T-helper 17 cell (primary cell): ENCODE measurements at regions not wholly inside any gene's neighbourhood (a gene's known extent, or its start where the extent isn't known, plus 50 kb on each side); places are given as distances from the start of the nearest gene placed in this dataset.

Source experiments
- ATAC-seq: fragments of 150-1000 bp; cut with Tn5 transposase; 2 replicates; pipeline ENCODE4 v1.10.0; 2021; ENCODE audit warnings: mild to moderate bottlenecking, moderate library complexity
- DNase-seq, 3 donors: peaks; one replicate each; pipeline versions ENCODE4 v3.0.0 to v3.0.0-alpha.2; 2020 to 2021
- H3K9me3 ChIP-seq: one replicate; pipeline ENCODE4 v1.7.0; 2013; ENCODE audit warnings: low read length, mild to moderate bottlenecking; ENCODE audit not compliant: control insufficient read depth, poor library complexity, severe bottlenecking
- H3K27ac Mint-ChIP-seq: one replicate; pipeline ENCODE4 v1.8.0; 2022; ENCODE audit warnings: mild to moderate bottlenecking, moderate library complexity, mixed read lengths
- H3K27me3 Mint-ChIP-seq: one replicate; pipeline ENCODE4 v1.8.0; 2022; ENCODE audit warnings: mixed read lengths
- H3K36me3 Mint-ChIP-seq: one replicate; pipeline ENCODE4 v1.8.0; 2022; ENCODE audit warnings: low read depth, mixed read lengths
- H3K4me1 Mint-ChIP-seq: one replicate; pipeline ENCODE4 v1.8.0; 2022; ENCODE audit warnings: mild to moderate bottlenecking, mixed read lengths
- H3K4me3 Mint-ChIP-seq: one replicate; pipeline ENCODE4 v1.8.0; 2022; ENCODE audit warnings: mild to moderate bottlenecking, moderate library complexity, mixed read lengths

DNA sequence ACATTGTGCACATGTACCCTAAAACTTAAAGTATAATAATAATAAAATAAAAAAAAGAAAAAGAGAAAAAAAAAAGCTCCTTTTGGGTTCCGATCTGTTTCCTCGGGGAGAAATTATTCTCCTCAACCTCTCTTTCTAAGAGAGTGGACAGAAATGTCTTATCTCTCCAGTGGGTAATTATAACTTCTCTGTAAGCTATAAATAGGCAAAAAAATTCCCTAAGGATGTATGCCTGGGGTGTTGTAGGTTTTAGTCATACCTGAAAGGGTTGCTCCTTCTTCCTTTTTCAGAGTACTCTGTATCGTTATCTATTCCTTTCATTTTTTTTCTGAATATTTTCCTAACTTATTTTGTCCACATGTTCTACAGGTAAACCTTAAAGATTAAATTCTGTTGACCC lies 169.7 kb upstream of the PTPRK start:
- Mint-ChIP-seq H3K36me3 (no peaks in the 10 kb centered on the region), H3K4me1 (peaks cover 3% of the 10 kb centered on the region), H3K4me3 (no peak overlapping the region), H3K27me3 (peaks cover 41% of the 10 kb centered on the region), H3K27ac (no peak overlapping the region)
- DNase-seq, result no peak
- H3K9me3 ChIP-seq, result no peaks in the 10 kb centered on the region
- no peak for ATAC-seq

DNA sequence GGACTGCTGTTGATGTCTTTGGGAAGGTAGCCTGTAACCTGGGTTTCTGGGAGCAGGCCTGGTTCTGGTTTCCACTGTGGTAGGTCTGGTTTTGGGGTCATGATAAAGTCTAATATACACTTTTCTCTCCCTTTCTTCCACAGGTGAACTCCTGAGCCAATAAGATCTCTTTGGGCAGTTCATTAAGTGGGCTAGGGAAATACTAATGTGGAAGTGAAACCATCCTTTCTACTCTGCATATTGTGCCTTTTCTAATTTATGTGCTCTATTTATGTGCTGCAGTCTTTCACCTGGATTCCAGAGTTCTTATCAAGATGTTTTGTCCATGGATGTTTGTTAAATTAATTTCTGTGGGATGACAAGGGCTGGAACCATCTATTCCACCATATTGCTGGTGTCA lies 165.7 kb upstream of the PTPRK start:
- no peaks in the 10 kb centered on the region for H3K4me1 Mint-ChIP-seq
- H3K27me3 Mint-ChIP-seq, result peaks cover 33% of the 10 kb centered on the region
- no peaks in the 10 kb centered on the region for H3K9me3 ChIP-seq
- H3K4me3 Mint-ChIP-seq, result no peak overlapping the region
- DNase-seq (no peak), ATAC-seq (no peak)
- no peak overlapping the region for H3K27ac Mint-ChIP-seq
- no peaks in the 10 kb centered on the region for H3K36me3 Mint-ChIP-seq

DNA sequence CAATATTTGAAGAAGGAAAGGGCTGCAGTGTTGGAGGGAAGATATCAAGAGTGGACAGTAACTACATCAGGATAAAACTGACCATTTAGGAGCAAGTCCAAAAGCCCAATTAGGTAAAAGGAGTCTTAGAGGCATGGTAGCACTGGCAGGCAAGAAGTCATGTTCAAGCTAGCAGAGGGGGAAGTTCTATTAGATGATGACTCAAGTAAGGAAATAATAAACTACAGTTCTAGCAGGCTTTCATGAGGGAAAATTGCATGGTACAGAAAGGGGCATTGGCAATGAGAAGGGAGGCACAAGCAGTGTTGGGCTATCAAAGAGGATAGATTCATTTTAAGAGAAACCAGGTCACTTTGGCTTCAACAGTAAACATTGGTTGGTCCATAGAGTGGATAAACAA lies 156.1 kb upstream of the PTPRK start:
- no peak overlapping the region for H3K27ac Mint-ChIP-seq

DNA sequence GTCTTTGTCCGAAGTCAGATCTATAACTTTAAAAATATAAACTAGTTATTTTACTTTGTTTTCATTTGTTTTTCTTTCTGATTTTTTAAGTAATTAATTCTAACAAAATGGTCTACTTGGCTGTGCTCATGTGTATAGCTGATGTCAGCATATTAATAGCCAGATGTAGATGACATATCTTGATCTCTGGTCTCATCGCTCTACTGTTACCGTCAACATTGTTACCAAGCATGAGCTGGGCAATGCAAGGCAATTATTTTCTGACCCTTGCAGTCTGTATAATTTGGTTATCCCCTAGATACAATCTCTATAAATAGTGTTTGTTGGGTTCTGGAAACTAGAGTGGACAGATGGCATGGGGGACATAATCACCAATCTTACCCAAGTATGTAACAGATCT lies 151.6 kb upstream of the PTPRK start:
- Mint-ChIP-seq H3K4me1 (no peaks in the 10 kb centered on the region), H3K27ac (no peak overlapping the region), H3K36me3 (no peaks in the 10 kb centered on the region), H3K27me3 (peaks cover 23% of the 10 kb centered on the region), H3K4me3 (no peak overlapping the region)
- ATAC-seq (no peak), DNase-seq (no peak)
- no peaks in the 10 kb centered on the region for H3K9me3 ChIP-seq

More for the DNA sequence above, 156.1 kb upstream of the PTPRK start:
- Mint-ChIP-seq H3K4me1 (no peaks in the 10 kb centered on the region), H3K36me3 (no peaks in the 10 kb centered on the region), H3K4me3 (no peak overlapping the region), H3K27me3 (peaks cover 12% of the 10 kb centered on the region)
- H3K9me3 ChIP-seq, result no peaks in the 10 kb centered on the region
- no peak for ATAC-seq
- no peak for DNase-seq

DNA sequence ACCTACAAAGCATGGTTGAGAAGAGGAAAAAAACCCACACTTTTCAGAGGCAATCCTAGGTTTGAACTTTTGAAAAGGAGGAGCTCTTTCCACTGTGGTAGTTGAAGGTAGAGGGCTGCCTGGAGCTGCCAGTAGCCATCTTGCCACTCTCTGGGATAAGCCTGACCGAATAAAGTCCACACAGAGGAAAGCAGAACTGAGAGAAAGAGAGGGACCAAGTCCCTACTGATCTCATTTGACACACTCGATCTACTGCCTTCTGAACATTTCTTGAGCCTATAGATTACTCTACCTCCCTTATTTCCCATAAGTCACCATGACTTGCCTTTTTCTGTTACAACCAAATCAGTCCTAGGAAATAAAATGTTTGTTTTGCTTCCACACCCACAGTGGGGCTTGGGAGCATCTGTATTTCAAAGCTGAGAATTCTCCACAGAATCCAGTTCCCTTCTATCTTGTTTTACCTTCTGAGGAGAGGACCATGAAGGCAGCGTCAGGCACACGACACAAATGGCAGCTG lies 147.0 kb upstream of the PTPRK start:
- no peak for DNase-seq

DNA sequence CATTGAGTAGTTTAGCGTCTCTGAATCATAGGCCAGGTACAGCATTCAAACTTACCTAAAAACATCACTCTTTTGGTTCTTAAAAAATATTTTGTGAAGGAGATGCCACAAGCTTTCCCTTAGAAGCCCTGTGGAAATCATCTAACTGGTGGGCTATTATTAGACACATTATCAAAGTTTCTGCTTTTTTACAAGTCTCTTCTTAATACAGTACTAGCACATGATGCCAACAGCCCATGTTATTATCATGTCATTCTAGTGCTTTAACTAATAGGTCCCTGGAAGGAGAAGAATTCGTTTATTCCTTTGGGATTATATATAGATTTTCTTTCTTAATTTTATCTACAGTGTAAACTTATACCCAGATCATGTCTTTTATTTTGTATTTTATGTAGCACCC lies 146.0 kb upstream of the PTPRK start:
- Mint-ChIP-seq H3K36me3 (no peaks in the 10 kb centered on the region), H3K27me3 (peaks cover 18% of the 10 kb centered on the region), H3K27ac (no peak overlapping the region), H3K4me1 (no peaks in the 10 kb centered on the region), H3K4me3 (no peak overlapping the region)
- ATAC-seq (no peak), DNase-seq (no peak)
- no peaks in the 10 kb centered on the region for H3K9me3 ChIP-seq

More for the DNA sequence above, 147.0 kb upstream of the PTPRK start:
- no peak overlapping the region for H3K27ac Mint-ChIP-seq
- no peaks in the 10 kb centered on the region for H3K4me1 Mint-ChIP-seq
- ATAC-seq, result no peak
- no peak overlapping the region for H3K4me3 Mint-ChIP-seq
- H3K27me3 Mint-ChIP-seq, result peaks cover 22% of the 10 kb centered on the region
- H3K36me3 Mint-ChIP-seq, result no peaks in the 10 kb centered on the region
- H3K9me3 ChIP-seq, result no peaks in the 10 kb centered on the region

DNA sequence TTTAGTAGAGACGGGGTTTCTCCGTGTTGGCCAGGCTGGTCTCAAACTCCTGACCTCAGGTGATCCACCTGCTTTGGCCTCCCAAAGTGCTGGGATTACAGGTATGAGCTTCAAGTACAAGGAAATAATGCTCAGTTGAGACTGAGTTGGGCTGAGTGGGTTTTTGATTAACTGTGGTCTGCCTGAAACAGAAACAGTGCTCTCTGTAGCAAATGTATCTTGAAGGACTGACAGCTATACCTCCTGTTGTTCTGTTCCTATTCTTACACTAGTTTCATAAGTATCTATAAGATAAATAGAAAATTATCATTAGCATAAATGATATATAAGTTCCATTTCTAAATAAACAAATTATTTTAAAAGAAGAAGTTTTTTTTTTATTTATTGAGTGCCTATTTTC lies 142.8 kb upstream of the PTPRK start:
- H3K27me3 Mint-ChIP-seq, result peaks cover 13% of the 10 kb centered on the region
- ATAC-seq, result no peak
- no peak overlapping the region for H3K4me3 Mint-ChIP-seq
- H3K27ac Mint-ChIP-seq, result no peak overlapping the region
- H3K36me3 Mint-ChIP-seq, result peaks cover 2% of the 10 kb centered on the region
- no peaks in the 10 kb centered on the region for H3K9me3 ChIP-seq
- H3K4me1 Mint-ChIP-seq, result peaks cover 5% of the 10 kb centered on the region
- DNase-seq, result no peak

DNA sequence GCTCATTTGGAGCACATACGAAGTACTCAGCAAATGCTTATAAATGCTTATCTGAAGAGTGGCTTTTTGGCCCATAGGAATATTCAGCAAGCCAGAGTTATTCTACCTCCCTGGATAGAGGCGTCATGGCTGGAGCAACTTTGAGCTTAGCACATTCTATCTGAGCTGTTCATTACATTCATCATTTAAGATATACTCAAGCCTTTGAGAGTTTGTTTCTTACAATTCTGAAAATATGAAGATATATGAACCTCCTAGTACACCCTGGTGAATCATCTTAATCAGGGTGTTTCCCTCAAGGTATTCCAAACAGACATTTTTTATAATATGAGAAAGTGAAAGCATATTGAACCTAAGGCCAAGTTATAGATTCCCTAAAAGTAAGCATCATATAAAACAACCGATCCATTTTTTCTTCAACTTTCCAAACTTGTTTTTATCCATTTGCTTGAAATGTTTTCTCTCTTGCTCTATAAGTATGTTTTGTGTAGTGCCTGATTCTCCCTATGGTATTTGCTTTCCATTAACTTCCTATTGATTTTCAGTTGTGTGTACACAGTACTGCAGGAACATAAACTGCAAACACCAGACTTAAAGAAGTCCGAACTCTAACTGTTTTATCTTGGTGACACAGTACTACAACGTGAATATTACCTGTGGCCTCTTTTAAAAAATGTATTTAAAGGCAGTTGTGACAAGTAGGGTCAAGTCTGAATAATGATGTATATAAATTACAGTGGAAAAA lies 139.7 kb upstream of the PTPRK start:
- Mint-ChIP-seq H3K4me1 (peaks cover 5% of the 10 kb centered on the region), H3K4me3 (no peak overlapping the region), H3K27me3 (peaks cover 13% of the 10 kb centered on the region), H3K27ac (no peak overlapping the region), H3K36me3 (peaks cover 2% of the 10 kb centered on the region)
- no peak for ATAC-seq
- no peaks in the 10 kb centered on the region for H3K9me3 ChIP-seq
- no peak for DNase-seq

DNA sequence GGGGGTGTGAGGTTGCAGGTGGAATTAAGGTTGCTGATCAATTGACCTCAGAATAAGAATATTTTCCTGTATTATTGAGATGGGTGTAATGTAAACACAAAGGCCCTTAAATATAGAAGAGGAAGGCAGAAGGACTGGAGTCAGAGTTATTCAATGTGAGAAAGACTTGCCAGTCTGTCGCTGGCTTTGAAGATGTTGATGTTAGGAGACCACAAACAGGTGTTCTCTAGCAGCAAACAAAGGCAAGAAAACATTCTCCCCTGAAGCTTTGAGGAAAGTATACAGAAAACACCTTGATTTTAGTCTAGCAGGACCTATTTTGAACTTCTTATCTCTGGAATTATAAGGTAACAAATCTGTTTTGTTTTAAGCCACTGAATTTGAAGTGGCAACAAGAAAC lies 138.9 kb upstream of the PTPRK start:
- ATAC-seq (no peak), DNase-seq (no peak)
- Mint-ChIP-seq H3K27ac (no peak overlapping the region), H3K36me3 (peaks cover 2% of the 10 kb centered on the region), H3K27me3 (peaks cover 8% of the 10 kb centered on the region), H3K4me1 (peaks cover 5% of the 10 kb centered on the region), H3K4me3 (no peak overlapping the region)
- H3K9me3 ChIP-seq, result no peaks in the 10 kb centered on the region

DNA sequence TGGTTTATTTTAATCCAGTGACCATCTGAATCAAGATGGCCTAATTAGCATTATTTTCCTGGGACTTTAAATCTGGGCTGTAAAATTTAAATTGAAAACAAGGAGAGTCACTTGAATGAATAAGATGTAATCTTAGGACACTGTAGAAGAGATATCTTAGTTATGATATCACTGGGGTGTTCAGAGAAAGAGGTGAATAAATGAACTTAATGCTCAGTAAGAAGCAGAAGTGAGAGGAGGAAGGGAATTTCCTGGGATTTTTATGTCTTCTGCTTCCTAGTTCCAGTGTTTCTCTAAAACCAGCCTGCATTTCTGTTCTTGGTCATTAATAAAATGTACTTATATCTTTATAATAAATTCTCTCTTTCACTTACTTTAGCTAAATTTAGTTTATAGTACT lies 136.8 kb upstream of the PTPRK start:
- H3K4me3 Mint-ChIP-seq, result no peak overlapping the region
- peaks cover 2% of the 10 kb centered on the region for H3K36me3 Mint-ChIP-seq
- H3K27ac Mint-ChIP-seq, result no peak overlapping the region
- H3K9me3 ChIP-seq, result no peaks in the 10 kb centered on the region
- ATAC-seq (no peak), DNase-seq (no peak)
- H3K27me3 Mint-ChIP-seq, result peaks cover 6% of the 10 kb centered on the region
- H3K4me1 Mint-ChIP-seq, result peaks cover 5% of the 10 kb centered on the region

DNA sequence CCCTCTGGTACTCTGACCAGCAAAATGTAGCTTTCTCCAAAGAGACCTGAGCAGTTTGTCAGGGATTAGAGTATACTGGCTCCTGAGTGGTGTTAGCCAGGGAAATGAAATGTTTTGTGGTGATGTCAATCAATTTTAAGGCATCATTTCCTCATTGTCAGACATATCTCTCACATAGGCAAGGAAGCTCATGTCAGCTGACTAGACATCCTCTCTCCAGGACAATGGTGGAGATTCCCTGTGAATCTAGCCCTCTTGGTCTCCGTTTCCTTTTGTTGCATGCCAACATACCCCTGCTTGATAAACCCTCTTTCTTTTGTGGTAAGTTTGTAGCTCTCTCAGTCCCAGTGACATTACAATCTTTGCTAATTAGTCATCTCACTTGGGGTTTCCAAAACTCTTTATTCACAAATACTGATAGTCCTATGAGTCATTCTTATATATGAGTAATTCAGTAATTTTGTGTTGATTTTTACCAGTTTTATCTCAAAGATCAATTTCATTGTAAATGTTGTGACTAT lies 135.6 kb upstream of the PTPRK start:
- ATAC-seq (no peak), DNase-seq (no peak)
- no peak overlapping the region for H3K27ac Mint-ChIP-seq
- H3K9me3 ChIP-seq, result no peaks in the 10 kb centered on the region
- H3K4me1 Mint-ChIP-seq, result peaks cover 5% of the 10 kb centered on the region
- H3K27me3 Mint-ChIP-seq, result peaks cover 6% of the 10 kb centered on the region
- H3K36me3 Mint-ChIP-seq, result peaks cover 2% of the 10 kb centered on the region
- no peak overlapping the region for H3K4me3 Mint-ChIP-seq

DNA sequence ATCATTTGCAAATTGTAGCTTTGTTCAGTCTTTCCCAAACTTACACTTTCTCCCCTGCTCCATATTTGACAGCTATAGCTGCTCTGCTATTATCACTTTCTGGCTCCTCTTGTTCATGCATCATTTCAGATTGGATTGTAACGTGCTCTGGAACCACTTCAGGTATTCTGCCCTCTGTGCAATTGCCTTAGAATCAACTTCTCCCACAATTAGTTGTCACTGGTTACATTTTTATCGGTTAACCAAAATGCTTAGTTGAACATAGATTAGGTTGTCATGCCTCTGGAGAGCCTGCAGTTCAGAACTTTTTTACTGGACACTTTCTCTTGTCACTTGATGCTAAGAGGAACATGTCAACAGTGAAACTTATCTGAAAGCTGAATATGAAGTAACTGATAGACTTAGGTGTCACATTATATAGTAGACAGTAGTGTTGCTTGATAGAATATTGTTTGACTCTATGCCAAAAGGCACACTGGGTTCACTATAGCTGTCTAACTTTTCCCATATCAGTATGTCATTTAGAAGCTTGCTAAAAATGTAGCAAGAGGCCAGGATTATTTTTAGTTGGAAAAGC lies 127.7 kb upstream of the PTPRK start:
- H3K4me3 Mint-ChIP-seq, result no peak overlapping the region
- H3K27me3 Mint-ChIP-seq, result peaks cover 17% of the 10 kb centered on the region
- peaks cover 2% of the 10 kb centered on the region for H3K4me1 Mint-ChIP-seq
- H3K9me3 ChIP-seq, result no peaks in the 10 kb centered on the region
- H3K27ac Mint-ChIP-seq, result no peak overlapping the region
- DNase-seq (no peak), ATAC-seq (no peak)
- no peaks in the 10 kb centered on the region for H3K36me3 Mint-ChIP-seq

DNA sequence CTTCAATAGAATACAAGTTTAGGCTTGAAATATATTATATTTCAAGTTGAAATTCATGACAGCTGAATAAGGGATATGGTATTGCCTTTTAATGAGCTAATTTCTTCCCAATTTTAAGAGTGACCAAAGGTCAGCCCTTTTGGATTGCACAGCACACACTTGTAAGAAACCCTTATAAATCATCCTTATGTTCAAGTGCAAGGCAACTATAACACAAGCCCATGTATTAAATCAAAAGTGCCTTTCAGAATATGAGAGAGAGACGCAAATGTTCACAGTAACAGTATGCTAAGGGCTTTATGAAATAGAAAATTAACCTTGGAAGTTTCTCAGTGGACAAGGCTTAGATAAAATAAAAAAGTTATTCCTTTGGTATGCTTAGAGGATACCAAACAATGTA lies 121.7 kb upstream of the PTPRK start:
- Mint-ChIP-seq H3K36me3 (no peaks in the 10 kb centered on the region), H3K27ac (no peak overlapping the region), H3K27me3 (peaks cover 13% of the 10 kb centered on the region), H3K4me3 (no peak overlapping the region), H3K4me1 (no peaks in the 10 kb centered on the region)
- ATAC-seq (no peak), DNase-seq (no peak)
- no peaks in the 10 kb centered on the region for H3K9me3 ChIP-seq

DNA sequence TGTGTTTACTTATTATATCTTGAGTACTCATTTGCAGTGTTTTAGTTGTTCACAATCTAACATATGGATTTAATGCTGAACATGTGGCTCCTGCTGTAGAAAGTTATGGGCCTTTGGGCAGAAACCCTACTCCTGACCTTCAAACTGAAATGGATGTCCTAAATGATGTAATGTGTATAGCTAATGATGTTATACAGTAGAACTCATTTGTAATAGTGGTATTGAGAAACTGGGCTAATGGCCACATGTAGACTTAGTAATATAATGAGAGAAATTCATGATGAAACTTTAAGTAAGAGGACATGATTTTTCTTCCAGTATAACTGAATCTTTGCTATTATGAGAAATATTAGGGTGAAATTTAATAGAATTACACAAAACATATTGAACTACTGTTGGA lies 121.3 kb upstream of the PTPRK start:
- Mint-ChIP-seq H3K4me1 (no peaks in the 10 kb centered on the region), H3K27me3 (peaks cover 14% of the 10 kb centered on the region), H3K4me3 (no peak overlapping the region), H3K27ac (no peak overlapping the region), H3K36me3 (no peaks in the 10 kb centered on the region)
- no peaks in the 10 kb centered on the region for H3K9me3 ChIP-seq
- ATAC-seq (no peak), DNase-seq (no peak)
